GM19328 (cell line): ENCODE measurements at regions not wholly inside any gene's neighbourhood (a gene's known extent, or its start where the extent isn't known, plus 50 kb on each side); places are given as distances from the start of the nearest gene placed in this dataset.

Source experiments
- ATAC-seq: cut with Tn5 transposase; IDR thresholded peaks from one replicate; pipeline ENCODE4 v1.9.1; 2021; ENCODE audit warnings: mild to moderate bottlenecking, moderate library complexity; ENCODE audit not compliant: unreplicated experiment

DNA sequence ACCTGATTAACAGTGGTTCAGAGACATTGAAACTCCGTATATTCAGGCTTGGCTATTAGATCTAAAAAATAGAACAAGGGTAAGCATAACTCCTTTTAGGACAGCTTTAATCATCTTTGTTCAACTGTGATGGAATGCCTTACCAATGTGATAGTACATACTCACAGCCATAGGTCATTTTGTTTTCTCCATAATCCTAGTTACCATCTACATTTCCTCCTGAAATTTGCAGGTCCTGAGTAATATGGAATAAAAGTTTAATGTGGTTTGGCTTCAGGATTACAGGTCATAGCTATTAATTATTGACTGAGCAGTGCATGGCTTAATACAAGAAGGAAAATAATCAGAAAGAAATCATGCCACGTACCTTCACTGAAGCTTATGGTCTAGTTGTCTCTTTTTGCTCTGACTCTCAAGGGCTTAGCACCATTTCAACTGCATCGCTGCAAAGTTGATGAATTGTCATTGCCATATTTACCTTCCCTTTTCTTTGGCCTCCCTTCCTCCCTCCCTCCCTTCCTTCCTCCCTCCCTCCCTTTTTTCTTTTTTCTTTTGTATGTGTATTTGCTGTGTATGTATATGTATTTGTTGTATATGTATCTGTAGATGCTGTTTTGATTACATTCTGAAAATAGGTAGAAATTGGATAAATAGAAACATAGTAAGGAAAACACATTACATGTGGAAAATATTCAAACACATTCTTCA is 250.9 kb upstream of the ZNF608 start:
- ATAC-seq = no peak

DNA sequence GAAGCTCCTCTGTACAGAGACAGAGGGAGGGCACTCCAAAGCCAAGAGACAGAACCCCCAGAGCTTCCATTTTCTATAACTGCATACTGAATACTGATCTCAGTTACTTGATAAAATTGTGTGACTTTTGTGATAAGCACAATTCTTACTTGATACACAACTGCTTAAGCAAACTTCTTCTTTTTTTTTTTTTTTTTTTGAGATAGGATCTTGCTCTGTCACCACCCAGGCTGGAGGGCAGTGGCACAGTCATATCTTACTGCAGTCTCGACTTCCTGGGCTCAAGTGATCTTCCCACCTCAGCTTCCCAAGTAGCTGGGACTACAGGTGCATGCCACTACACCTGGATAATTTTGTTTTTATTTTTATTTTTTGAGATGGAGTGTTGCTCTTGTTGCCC is 252.1 kb upstream of the ZNF608 start:
- ATAC-seq = no peak

DNA sequence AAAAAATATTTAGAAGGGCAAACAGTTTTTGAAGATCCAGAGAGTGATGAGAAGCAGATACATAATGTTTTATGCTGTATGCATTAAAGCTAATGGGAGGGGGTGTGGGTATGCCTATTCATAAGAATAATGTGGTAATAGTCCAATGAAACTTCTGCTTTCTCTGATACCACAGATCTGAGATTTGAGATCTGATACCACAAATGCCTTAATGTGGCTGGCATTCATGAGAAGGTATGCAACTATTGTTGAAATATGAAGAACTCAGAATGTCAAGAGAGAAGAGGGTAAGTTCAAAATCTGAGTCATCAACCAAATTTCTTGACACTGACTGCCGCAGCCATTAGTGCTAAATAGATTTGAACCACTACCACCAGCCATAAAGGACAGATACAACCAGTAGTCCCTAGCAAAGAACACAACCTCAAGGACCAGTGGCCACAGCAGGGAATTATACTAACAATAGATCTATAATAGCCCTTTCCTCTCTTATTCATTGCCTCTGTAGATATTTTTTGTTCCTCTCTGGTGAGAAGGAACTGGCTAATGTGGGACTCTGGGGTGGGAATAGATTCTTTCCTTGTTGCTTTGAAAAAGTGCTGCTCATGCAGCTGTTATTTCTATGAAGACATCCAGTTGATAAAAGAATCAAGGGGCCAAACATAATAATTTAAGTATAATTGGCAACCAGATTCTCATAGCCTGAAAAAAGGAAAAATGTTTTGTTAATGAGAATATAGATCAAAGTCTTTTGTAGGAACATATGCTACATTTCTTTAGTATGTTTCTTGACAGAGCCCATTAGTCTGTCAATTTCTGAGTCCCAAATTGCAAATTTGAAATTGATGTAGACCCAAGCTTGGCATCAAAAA is 256.5 kb upstream of the ZNF608 start:
- ATAC-seq = no peak

- no peak for ATAC-seq
Measured at GRCh38 chr5:125004009-125004408, 257.6 kb upstream of the ZNF608 start.

- no peak for ATAC-seq
Measured at GRCh38 chr5:125005266-125005665, 258.8 kb upstream of the ZNF608 start.

DNA sequence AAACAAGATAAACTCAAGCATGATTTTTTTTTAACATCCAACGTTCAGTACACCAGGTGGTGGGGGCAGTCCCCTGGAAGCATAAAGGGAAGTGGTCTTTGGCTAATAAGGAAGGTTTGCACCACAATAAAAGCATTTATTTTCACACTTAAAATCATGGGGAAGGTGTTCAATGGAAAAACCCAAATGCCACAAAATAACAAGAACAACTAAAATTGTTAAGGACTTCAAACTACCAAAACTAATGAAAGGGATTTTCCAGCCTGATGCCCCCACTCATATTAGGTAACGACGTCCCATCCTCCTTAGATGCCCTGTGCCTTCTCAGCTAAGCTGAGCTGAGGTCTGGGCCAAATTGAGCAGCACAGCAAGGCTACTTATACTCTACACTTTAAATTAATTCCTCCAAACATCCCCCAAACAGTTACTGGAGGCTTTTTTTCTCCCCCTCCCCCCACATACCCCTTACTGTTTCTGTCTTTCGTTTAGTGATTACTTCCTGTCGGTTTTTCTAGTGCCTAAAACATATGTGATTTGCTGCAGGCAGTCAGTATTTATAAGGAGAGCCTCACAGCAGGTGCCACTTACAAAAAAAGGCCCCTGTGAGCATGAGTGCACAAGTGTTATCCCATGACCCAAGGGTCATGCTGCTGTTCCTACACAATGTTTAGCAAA is 259.7 kb upstream of the ZNF608 start:
- peak; percentile 65 for ATAC-seq

- ATAC-seq = no peak
Measured at GRCh38 chr5:125010356-125010755, 263.9 kb upstream of the ZNF608 start.

DNA sequence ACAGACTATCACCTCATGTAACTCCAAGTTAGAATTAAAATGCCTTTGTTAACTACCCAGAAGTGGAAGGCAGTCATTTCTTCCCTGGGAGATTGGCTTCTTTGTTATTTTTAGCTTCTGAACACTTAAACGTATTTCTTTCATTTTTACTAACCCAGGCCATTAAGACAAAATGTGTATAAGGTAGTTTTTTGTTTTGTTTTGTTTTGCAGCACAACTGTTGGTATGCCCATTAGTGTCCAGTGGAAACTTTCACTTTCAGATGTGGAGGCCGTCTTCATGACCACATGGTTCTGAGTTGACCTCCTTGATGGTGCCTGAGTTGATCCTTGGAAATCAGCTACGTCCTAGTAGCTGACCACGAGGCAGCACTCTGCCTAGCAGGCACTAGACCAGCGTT is 264.6 kb upstream of the ZNF608 start:
- peak; percentile 40 for ATAC-seq

DNA sequence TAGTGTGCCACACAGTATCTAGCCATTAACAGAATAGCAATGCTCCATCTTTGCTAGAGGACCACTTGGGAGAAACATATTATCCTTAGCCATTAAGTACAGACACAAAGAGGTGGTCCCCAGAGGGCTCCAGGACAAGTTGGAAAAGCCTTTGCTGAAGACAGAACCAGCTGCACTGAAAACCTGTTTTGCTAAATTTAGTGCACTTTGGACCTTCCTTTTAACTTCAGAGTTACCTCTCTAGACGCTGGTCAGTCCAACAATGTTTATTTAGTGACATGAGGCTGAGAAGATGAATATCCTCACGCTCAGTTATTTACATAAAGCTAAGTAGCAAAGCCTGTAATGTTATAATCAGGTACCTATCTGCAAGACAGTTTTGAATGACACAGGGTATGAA is 265.0 kb upstream of the ZNF608 start:
- peak; percentile 3 for ATAC-seq

DNA sequence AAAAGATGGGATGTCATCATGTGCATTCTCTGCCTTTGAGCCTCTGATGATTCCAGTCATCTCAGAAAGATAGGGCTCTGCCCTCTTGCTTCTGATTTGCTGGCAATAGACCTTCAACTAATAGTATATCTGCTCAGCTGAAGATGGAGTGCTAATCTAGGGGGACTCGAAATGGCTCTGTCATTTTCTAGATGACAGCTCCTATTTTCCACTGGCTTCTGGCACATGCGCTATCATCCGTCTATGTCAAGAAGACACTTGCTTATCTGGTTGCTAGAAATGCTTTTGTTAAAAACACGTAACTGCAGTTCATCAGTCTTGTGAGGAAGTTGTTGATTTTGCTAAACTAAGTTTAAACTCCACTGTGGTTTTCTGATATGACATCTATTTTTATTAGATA is 265.5 kb upstream of the ZNF608 start:
- ATAC-seq = no peak

GRCh38 chr5:125012727-125013451 is 266.4 kb upstream of the ZNF608 start:
- ATAC-seq = no peak

DNA sequence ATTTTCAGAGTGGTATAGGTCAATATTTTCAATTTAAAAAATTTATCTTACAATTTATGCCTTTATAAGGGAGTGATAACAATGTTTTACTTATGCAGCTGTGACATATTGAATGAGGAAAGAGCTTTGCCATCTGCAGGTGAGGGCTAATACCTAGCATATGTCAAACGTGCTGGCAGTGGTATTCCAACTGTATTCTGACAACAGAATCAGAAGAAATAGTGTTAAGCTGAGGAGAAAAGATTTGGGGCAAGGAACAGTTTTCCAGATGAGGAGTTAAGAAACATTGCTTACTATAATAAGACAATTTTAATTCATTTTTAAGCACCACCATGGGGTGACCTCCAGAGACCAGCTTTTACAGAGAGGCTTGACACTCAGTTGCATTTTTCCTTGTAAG is 267.8 kb upstream of the ZNF608 start:
- no peak for ATAC-seq

GRCh38 chr5:125017796-125018195 is 271.4 kb upstream of the ZNF608 start:
- no peak for ATAC-seq

DNA sequence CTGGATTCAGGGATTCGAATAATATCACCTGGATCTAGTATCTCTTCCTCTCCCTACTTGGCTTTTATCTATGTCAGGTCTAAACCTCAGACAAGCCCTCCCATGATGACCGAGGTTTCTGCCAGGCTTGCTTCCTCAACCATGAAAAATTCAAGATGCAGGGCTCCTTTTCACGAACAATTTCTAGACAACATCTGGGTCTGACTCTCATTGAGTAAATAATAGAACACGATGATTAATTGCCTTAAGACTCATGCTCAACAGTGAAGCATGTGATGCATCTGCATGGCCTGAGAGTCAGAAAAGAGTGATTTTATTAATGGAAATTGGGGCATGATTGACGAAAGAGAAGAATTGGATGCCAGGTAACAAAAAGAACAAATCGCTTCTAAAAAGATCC is 277.2 kb upstream of the ZNF608 start:
- no peak for ATAC-seq

- no peak for ATAC-seq
Measured at GRCh38 chr5:125026867-125027731, 280.7 kb upstream of the ZNF608 start.

DNA sequence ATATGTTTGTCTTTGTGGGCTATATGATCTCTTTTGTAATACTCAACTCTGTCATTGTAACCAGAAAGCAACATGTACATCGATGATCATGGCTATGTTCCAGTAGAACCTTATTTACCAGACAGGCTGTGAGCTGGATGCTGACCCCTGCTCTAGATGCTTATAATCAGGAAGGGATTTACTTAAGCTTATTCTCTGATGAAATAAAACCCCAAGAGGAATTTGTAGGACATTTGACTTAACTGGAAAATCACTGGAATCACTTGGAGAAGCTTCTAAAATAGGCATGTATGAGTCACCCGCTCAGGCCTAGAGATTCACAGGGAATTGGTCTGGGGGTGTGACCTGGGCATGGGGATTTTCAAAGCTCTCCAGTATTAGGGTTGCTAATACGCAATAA is 285.8 kb upstream of the ZNF608 start:
- no peak for ATAC-seq

DNA sequence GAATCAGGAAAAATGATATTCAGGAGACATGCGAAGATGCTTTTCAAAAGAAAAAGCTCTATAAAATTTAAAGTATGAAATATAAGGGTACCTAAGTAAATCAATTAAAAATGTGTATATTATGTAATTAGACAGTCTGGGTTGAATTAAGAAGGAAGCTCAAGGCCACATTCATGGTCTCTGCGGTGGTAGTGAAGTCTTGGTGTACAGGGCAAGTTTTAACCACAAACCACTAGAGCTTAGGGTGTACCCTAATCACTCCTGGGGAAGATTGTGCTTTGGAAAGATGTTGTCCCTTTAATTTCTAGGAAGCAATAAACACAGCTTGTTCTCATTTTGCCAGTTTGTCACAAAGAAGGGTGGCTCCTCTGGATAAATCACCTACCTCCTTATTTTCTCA is 287.2 kb upstream of the ZNF608 start:
- ATAC-seq = no peak

DNA sequence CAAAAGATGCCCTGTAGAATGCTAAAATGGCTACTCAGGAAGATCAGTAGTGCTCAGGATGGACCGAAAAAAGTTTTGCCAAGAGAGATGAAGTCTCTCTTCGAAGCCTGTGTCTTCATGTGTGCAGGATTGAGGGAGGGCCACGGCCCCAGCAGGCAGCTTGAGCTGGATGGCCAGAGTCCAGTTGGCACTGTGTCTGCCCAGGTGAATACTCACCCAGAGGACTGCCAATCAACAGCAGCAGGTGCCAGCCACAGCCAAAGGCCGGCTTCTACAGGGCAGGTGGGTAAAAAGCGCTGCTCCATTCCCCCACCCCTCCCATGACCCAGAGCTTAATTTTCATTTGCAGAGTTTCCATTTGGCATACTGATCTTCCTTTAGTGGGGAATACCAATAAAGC is 287.9 kb upstream of the ZNF608 start:
- no peak for ATAC-seq

- no peak for ATAC-seq
Measured at GRCh38 chr5:125036494-125036893, 290.1 kb upstream of the ZNF608 start.

GRCh38 chr5:125037020-125037419 is 290.6 kb upstream of the ZNF608 start:
- ATAC-seq = no peak
